Nephron (organoid): ENCODE measurements at regions not wholly inside any gene's neighbourhood (a gene's known extent, or its start where the extent isn't known, plus 50 kb on each side); places are given as distances from the start of the nearest gene placed in this dataset.

Experiments used
- H3K27ac Mint-ChIP-seq, 3 experiments: 2 replicates each; pipeline ENCODE4 v1.8.0; 2020; ENCODE audit warnings: mixed read lengths in 3 of 3, mild to moderate bottlenecking in 2 of 3, moderate library complexity in 1 of 3
- H3K27me3 Mint-ChIP-seq: 2 replicates; pipeline ENCODE4 v1.8.0; 2021; ENCODE audit warnings: low read depth, mild to moderate bottlenecking, moderate library complexity, mixed read lengths
- H3K36me3 Mint-ChIP-seq: 2 replicates; pipeline ENCODE4 v1.8.0; 2020; ENCODE audit warnings: low read depth, mixed read lengths
- H3K4me1 Mint-ChIP-seq: 2 replicates; pipeline ENCODE4 v1.8.0; 2020; ENCODE audit warnings: mixed read lengths
- H3K4me3 Mint-ChIP-seq, 3 experiments: 2 replicates each; pipeline ENCODE4 v1.8.0; 2020; ENCODE audit warnings: mild to moderate bottlenecking in 3 of 3, mixed read lengths in 3 of 3, moderate library complexity in 2 of 3
- H3K9me3 Mint-ChIP-seq: 2 replicates; pipeline ENCODE4 v1.8.0; 2020; ENCODE audit warnings: mixed read lengths
- TF ChIP-seq, protein P1 (sequence below), 3 experiments: fragments of 200-600 bp; sonication (generic); IDR thresholded peaks; one replicate each; pipeline ENCODE4 v1.5.0; 2021; ENCODE audit warnings: antibody characterized with exemption in 3 of 3; ENCODE audit not compliant: unreplicated experiment in 3 of 3

- Mint-ChIP-seq H3K9me3 (peaks cover 8% of the 10 kb centered on the region), H3K27me3 (peaks cover 13% of the 10 kb centered on the region), H3K4me3 (peak overlapping the region in 1 of 3 experiments; percentile 16), H3K4me1 (peaks cover 53% of the 10 kb centered on the region), H3K36me3 (no peaks in the 10 kb centered on the region), H3K27ac (no peak overlapping the region)
- TF ChIP-seq, protein P1, sequence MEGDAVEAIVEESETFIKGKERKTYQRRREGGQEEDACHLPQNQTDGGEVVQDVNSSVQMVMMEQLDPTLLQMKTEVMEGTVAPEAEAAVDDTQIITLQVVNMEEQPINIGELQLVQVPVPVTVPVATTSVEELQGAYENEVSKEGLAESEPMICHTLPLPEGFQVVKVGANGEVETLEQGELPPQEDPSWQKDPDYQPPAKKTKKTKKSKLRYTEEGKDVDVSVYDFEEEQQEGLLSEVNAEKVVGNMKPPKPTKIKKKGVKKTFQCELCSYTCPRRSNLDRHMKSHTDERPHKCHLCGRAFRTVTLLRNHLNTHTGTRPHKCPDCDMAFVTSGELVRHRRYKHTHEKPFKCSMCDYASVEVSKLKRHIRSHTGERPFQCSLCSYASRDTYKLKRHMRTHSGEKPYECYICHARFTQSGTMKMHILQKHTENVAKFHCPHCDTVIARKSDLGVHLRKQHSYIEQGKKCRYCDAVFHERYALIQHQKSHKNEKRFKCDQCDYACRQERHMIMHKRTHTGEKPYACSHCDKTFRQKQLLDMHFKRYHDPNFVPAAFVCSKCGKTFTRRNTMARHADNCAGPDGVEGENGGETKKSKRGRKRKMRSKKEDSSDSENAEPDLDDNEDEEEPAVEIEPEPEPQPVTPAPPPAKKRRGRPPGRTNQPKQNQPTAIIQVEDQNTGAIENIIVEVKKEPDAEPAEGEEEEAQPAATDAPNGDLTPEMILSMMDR (IDR thresholded peaks at IDR 0.05; ENCODE audit: unreplicated experiment in 3 of 3): no peak
Measured at GRCh38 chr5:135253601-135254178, 145.3 kb downstream of the MACROH2A1 start.

- H3K9me3 Mint-ChIP-seq: peaks cover 4% of the 10 kb centered on the region
- H3K27me3 Mint-ChIP-seq: peaks cover 25% of the 10 kb centered on the region
- H3K4me3 Mint-ChIP-seq: peak overlapping the region in 1 of 3 experiments; percentile 24
- H3K4me1 Mint-ChIP-seq: peaks cover 70% of the 10 kb centered on the region
- peak overlapping the region; percentile 28 to 71 (median 57) for H3K27ac Mint-ChIP-seq
- no peaks in the 10 kb centered on the region for H3K36me3 Mint-ChIP-seq
- TF ChIP-seq, protein P1 (IDR thresholded peaks at IDR 0.05; ENCODE audit: unreplicated experiment in 3 of 3): no peak
Measured at GRCh38 chr5:135251093-135251492, 147.9 kb downstream of the MACROH2A1 start.

DNA sequence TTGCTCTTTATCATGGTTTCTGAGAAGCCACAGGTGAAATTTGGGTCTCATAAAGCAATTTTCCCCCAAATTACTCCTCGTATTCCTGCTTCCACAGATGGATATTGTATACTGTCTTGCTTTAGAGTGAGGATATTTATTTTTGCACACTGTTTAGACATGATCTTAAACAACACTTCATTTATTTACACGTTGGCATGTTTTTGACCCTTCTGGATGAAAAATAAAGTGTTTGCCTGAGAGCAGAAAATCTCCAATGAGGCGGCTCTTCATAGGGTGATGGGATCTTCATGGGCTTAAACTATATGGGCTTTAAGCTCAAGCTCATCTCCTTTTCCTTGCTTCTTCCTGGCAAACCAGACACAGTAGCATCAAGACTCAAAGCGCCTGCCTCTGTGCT, 148.4 kb downstream of the MACROH2A1 start:
- Mint-ChIP-seq H3K27me3 (peaks cover 25% of the 10 kb centered on the region), H3K9me3 (peaks cover 4% of the 10 kb centered on the region), H3K4me3 (no peak overlapping the region), H3K4me1 (peaks cover 75% of the 10 kb centered on the region), H3K36me3 (no peaks in the 10 kb centered on the region), H3K27ac (peak overlapping the region in 2 of 3 experiments; percentile 28 to 71)
- TF ChIP-seq, protein P1 (IDR thresholded peaks at IDR 0.05; ENCODE audit: unreplicated experiment in 3 of 3): no peak

DNA sequence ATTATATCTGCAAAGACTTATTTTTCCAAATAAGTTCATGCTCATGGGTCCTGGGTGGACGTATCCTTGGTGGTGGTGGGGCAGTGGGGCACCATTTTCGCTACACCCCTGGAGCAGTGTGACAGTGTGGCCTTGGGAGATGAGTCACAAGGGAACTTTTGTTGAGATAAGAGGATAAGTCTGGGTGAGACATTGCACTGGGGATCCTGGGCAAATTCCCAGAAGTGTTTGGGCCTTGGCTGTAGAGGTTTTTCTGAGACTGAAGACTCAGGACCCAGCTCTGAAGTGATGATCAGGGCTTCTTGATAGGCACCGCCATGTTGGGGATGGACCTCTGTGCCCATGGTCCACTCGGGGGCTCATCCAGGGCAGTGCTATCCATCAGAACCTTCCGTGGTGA, 149.4 kb downstream of the MACROH2A1 start:
- Mint-ChIP-seq H3K4me1 (peaks cover 79% of the 10 kb centered on the region), H3K4me3 (no peak overlapping the region), H3K27ac (peak overlapping the region in 1 of 3 experiments; percentile 38), H3K9me3 (peaks cover 4% of the 10 kb centered on the region), H3K36me3 (no peaks in the 10 kb centered on the region), H3K27me3 (peaks cover 25% of the 10 kb centered on the region)
- TF ChIP-seq, protein P1 (IDR thresholded peaks at IDR 0.05; ENCODE audit: unreplicated experiment in 3 of 3): no peak

- H3K9me3 Mint-ChIP-seq: peaks cover 4% of the 10 kb centered on the region
- H3K27me3 Mint-ChIP-seq: peaks cover 25% of the 10 kb centered on the region
- TF ChIP-seq, protein P1 (IDR thresholded peaks at IDR 0.05; ENCODE audit: unreplicated experiment in 3 of 3): no peak
- H3K27ac Mint-ChIP-seq: no peak overlapping the region
- no peak overlapping the region for H3K4me3 Mint-ChIP-seq
- H3K36me3 Mint-ChIP-seq: no peaks in the 10 kb centered on the region
- peaks cover 80% of the 10 kb centered on the region for H3K4me1 Mint-ChIP-seq
Measured at GRCh38 chr5:135248801-135249231, 150.2 kb downstream of the MACROH2A1 start.
